ENCODE measurements at regions not wholly inside any gene's neighbourhood (a gene's known extent, or its start where the extent isn't known, plus 50 kb on each side); places are given as distances from the start of the nearest gene placed in this dataset.

GRCh38 chr2:19664646-19665045, 237.1 kb downstream of the TTC32 start:
- ATAC-seq (ENCODE audit: low read depth) (peak; percentile 71), DNase-seq (ENCODE audit: low spot score) (no peak)
- peaks cover 4% of the 10 kb centered on the region for H3K4me1 ChIP-seq (ENCODE audit: insufficient read depth, poor library complexity, severe bottlenecking)
- TF ChIP-seq, protein P1, sequence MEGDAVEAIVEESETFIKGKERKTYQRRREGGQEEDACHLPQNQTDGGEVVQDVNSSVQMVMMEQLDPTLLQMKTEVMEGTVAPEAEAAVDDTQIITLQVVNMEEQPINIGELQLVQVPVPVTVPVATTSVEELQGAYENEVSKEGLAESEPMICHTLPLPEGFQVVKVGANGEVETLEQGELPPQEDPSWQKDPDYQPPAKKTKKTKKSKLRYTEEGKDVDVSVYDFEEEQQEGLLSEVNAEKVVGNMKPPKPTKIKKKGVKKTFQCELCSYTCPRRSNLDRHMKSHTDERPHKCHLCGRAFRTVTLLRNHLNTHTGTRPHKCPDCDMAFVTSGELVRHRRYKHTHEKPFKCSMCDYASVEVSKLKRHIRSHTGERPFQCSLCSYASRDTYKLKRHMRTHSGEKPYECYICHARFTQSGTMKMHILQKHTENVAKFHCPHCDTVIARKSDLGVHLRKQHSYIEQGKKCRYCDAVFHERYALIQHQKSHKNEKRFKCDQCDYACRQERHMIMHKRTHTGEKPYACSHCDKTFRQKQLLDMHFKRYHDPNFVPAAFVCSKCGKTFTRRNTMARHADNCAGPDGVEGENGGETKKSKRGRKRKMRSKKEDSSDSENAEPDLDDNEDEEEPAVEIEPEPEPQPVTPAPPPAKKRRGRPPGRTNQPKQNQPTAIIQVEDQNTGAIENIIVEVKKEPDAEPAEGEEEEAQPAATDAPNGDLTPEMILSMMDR (IDR thresholded peaks at IDR 0.05; ENCODE audit: poor library complexity, severe bottlenecking) = no peak
- H3K36me3 ChIP-seq (ENCODE audit: low read depth) = no peaks in the 10 kb centered on the region
- no peaks in the 10 kb centered on the region for H3K27me3 ChIP-seq (ENCODE audit: insufficient read depth, poor library complexity, severe bottlenecking)
- H3K9me3 ChIP-seq (ENCODE audit: severe bottlenecking) = no peaks in the 10 kb centered on the region
- H3K27ac ChIP-seq (ENCODE audit: poor library complexity, severe bottlenecking) = peak overlapping the region; percentile 43
- no peak overlapping the region for H3K4me3 ChIP-seq (ENCODE audit: severe bottlenecking)

- Histone ChIP-seq H3K4me1 (ENCODE audit: insufficient read depth, poor library complexity, severe bottlenecking) (peaks cover 5% of the 10 kb centered on the region), H3K9me3 (ENCODE audit: severe bottlenecking) (no peaks in the 10 kb centered on the region), H3K27me3 (ENCODE audit: insufficient read depth, poor library complexity, severe bottlenecking) (no peaks in the 10 kb centered on the region), H3K27ac (ENCODE audit: poor library complexity, severe bottlenecking) (no peak overlapping the region), H3K36me3 (ENCODE audit: low read depth) (no peaks in the 10 kb centered on the region), H3K4me3 (ENCODE audit: severe bottlenecking) (no peak overlapping the region)
- no peak for ATAC-seq (ENCODE audit: low read depth)
- DNase-seq (ENCODE audit: low spot score) = no peak
- TF ChIP-seq, protein P1 (IDR thresholded peaks at IDR 0.05; ENCODE audit: poor library complexity, severe bottlenecking) = no peak
These were observed 242.6 kb downstream of the TTC32 start for GRCh38 chr2:19659024-19659792.

DNA sequence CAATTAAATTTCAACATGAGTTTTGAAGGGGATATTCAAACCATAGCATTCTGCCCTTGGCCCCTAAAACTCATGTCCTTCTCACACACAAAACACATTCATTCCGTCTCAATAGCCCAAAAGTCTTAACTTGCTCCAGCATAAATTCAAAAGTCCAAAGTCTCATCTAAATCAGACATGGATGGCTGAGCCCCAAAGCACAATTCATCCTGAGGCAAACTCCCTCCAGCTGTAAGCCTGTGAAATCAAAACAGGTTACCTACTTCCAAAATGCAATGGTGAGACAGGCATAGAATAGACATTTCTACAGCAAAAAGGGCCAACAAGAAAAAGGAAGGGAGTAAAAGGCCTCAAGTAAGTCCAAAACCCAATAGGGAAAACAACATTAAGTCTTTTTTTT, 245.8 kb downstream of the TTC32 start:
- TF ChIP-seq, protein P1 (IDR thresholded peaks at IDR 0.05; ENCODE audit: poor library complexity, severe bottlenecking) = no peak
- Histone ChIP-seq H3K4me3 (ENCODE audit: severe bottlenecking) (no peak overlapping the region), H3K27ac (ENCODE audit: poor library complexity, severe bottlenecking) (no peak overlapping the region), H3K9me3 (ENCODE audit: severe bottlenecking) (no peaks in the 10 kb centered on the region), H3K27me3 (ENCODE audit: insufficient read depth, poor library complexity, severe bottlenecking) (no peaks in the 10 kb centered on the region), H3K4me1 (ENCODE audit: insufficient read depth, poor library complexity, severe bottlenecking) (peaks cover 5% of the 10 kb centered on the region), H3K36me3 (ENCODE audit: low read depth) (no peaks in the 10 kb centered on the region)
- no peak for ATAC-seq (ENCODE audit: low read depth)
- no peak for DNase-seq (ENCODE audit: low spot score)

DNA sequence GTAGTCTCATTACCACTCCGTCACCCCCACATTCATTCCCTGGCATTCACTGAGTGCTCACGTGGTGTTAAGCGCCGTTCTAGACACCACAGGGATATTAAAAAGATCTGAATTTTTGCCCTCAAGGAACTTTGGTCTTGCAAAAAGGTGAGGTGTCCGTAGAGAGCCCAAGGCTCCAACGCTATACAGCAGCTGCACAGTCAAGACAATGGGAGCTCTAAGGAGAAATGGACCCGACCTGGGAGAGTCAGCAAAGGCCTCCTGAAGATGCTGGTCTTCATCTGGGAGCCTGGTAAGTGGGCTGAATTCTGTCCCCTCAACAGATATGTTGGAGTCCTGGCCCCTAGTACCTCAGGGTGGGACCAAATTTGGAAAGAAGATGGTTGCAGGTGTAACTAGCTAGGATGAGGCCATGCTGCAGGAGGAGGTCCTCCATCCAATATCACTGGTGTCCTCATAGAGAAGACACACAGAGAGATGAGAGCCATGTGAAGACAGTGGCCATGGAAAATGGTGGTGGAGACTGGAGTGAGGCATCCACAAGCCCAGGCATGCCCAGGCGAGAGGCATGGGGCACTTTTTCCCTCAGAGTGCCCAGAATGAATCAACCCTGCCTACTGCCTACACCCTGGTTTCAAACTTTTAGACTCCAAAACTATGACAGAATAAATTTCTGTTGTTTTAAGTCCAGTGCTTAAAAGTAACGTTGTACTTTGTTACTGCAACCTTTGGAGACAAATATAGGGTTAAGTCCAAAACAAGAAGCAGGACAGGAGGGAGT, 247.3 kb downstream of the TTC32 start:
- TF ChIP-seq, protein P1 (IDR thresholded peaks at IDR 0.05; ENCODE audit: poor library complexity, severe bottlenecking) = no peak
- no peaks in the 10 kb centered on the region for H3K36me3 ChIP-seq (ENCODE audit: low read depth)

More for the DNA sequence above, 247.3 kb downstream of the TTC32 start:
- no peak overlapping the region for H3K27ac ChIP-seq (ENCODE audit: poor library complexity, severe bottlenecking)
- H3K27me3 ChIP-seq (ENCODE audit: insufficient read depth, poor library complexity, severe bottlenecking) = no peaks in the 10 kb centered on the region
- peaks cover 15% of the 10 kb centered on the region for H3K4me1 ChIP-seq (ENCODE audit: insufficient read depth, poor library complexity, severe bottlenecking)
- H3K9me3 ChIP-seq (ENCODE audit: severe bottlenecking) = no peaks in the 10 kb centered on the region
- ATAC-seq (ENCODE audit: low read depth) (no peak), DNase-seq (ENCODE audit: low spot score) (no peak)
- H3K4me3 ChIP-seq (ENCODE audit: severe bottlenecking) = no peak overlapping the region

Measured in RWPE2 (cell line).